Endothelial cell of umbilical vein (primary cell): ENCODE measurements at regions not wholly inside any gene's neighbourhood (a gene's known extent, or its start where the extent isn't known, plus 50 kb on each side); places are given as distances from the start of the nearest gene placed in this dataset.
"Not testable (repeated sequence)": the region's sequence is repeated elsewhere in the genome, so short reads cannot be mapped to it uniquely, and the experiment has no call there.

Source experiments
- BruUV-seq: library from RNA; stranded (reverse); fragments of 400-500 nt; replicated peaks from 2 replicates; lab custom pipeline; 2021; lab: Mats Ljungman, UMichigan
- CTCF ChIA-PET: fragments of 300-600, 350-600 bp; sonication (Branson Sonifier 250); formaldehyde crosslinking; loops from one replicate; lab custom pipeline; 2021; ENCODE audit warnings: antibody characterized with exemption, inconsistent platforms; lab: Charles Lee
- POLR2A ChIA-PET: fragments of 300-600, 350-600 bp; sonication (Branson Sonifier 250); formaldehyde crosslinking; loops from one replicate; lab custom pipeline; 2021; ENCODE audit warnings: antibody characterized with exemption, inconsistent platforms; lab: Charles Lee
- DNase-seq: peaks from one replicate; pipeline ENCODE4 v3.0.0-alpha.2; 2011; ENCODE audit warnings: low read depth, low spot score
- FAIRE-seq: peaks from 2 replicates; lab custom pipeline; 2011; peaks lifted over from hg19 to GRCh38; lab: Jason Lieb, UNC
- H2AFZ ChIP-seq: 2 replicates; pipeline ENCODE4 v1.6.0; 2012; ENCODE audit warnings: low read depth, low read length, control low read depth, inconsistent platforms
- H3K27ac ChIP-seq: 2 replicates; pipeline ENCODE4 v1.5.1; 2011; ENCODE audit warnings: low read depth, mild to moderate bottlenecking, control low read depth, low read length, moderate library complexity; ENCODE audit not compliant: insufficient read depth
- H3K27me3 ChIP-seq, 2 experiments: 2 replicates each; pipeline versions ENCODE4 v1.6.0 to v1.6.1; 2011; ENCODE audit warnings: low read length in 2 of 2, mixed read lengths in 1 of 2; ENCODE audit not compliant: control insufficient read depth in 2 of 2, insufficient read depth in 2 of 2
- H3K36me3 ChIP-seq, 2 experiments: 2 replicates in 1 of 2; 3 replicates in 1 of 2; pipeline ENCODE4 v1.5.1; 2011; ENCODE audit warnings: low read length in 2 of 2, mild to moderate bottlenecking in 1 of 2, moderate library complexity in 1 of 2; ENCODE audit not compliant: control insufficient read depth in 2 of 2, insufficient read depth in 2 of 2; ENCODE audit errors: extremely low read depth in 1 of 2
- H3K4me1 ChIP-seq: 3 replicates; pipeline ENCODE4 v1.5.1; 2011; ENCODE audit warnings: mild to moderate bottlenecking, low read length; ENCODE audit not compliant: control insufficient read depth, insufficient read depth; ENCODE audit errors: extremely low read depth
- H3K4me2 ChIP-seq: 2 replicates; pipeline ENCODE4 v1.6.1; 2011; ENCODE audit warnings: low read length, control low read depth, mixed read lengths; ENCODE audit not compliant: insufficient read depth
- H3K4me3 ChIP-seq, 3 experiments: fragments of 200-600 bp in 1 of 3; sonication (generic), shearing (Covaris generic) in 1 of 3; replicated peaks in 1 of 3; 2 replicates each; pipeline ENCODE4 v1.5.1; 2011 to 2016; ENCODE audit warnings: control low read depth in 3 of 3, low read length in 3 of 3, mild to moderate bottlenecking in 2 of 3, inconsistent platforms in 1 of 3, low read depth in 1 of 3, moderate library complexity in 1 of 3; ENCODE audit not compliant: insufficient read depth in 1 of 3
- H3K79me2 ChIP-seq: 2 replicates; pipeline ENCODE4 v1.6.0; 2012; ENCODE audit warnings: low read length, inconsistent platforms; ENCODE audit not compliant: control insufficient read depth, insufficient read depth
- H3K9ac ChIP-seq: replicated peaks from 2 replicates; pipeline ENCODE3; 2011; ENCODE audit warnings: low read length, control low read depth; ENCODE audit not compliant: insufficient read depth; ENCODE audit errors: extremely low read depth
- H3K9me1 ChIP-seq: replicated peaks from 3 replicates; pipeline ENCODE4 v1.6.0; 2011; ENCODE audit warnings: mild to moderate bottlenecking, low read length; ENCODE audit not compliant: control insufficient read depth, insufficient read depth; ENCODE audit errors: extremely low read depth
- H3K9me3 ChIP-seq: replicated peaks from 2 replicates; pipeline ENCODE4 v1.5.1; 2012; ENCODE audit warnings: low read length, inconsistent platforms; ENCODE audit not compliant: control insufficient read depth, insufficient read depth
- H4K20me1 ChIP-seq: replicated peaks from 2 replicates; pipeline ENCODE3; 2011; ENCODE audit warnings: mild to moderate bottlenecking, low read length; ENCODE audit not compliant: control insufficient read depth, insufficient read depth; ENCODE audit errors: extremely low read depth
- EZH2 ChIP-seq: IDR thresholded peaks from 2 replicates; pipeline ENCODE4 v1.6.1; 2012; ENCODE audit warnings: borderline replicate concordance, low read depth, mild to moderate bottlenecking, moderate library complexity, low read length, inconsistent platforms; ENCODE audit not compliant: severe bottlenecking
- FOS ChIP-seq: IDR thresholded peaks from 2 replicates; pipeline ENCODE4 v1.6.1; 2011; ENCODE audit warnings: mild to moderate bottlenecking, low read length, moderate library complexity, borderline replicate concordance; ENCODE audit not compliant: insufficient read depth
- GATA2 ChIP-seq: IDR thresholded peaks from 2 replicates; pipeline ENCODE4 v1.7.0; 2011; ENCODE audit warnings: low read depth, mild to moderate bottlenecking, moderate library complexity, mixed read lengths, low read length; ENCODE audit not compliant: insufficient read length, insufficient read depth
- JUN ChIP-seq: IDR thresholded peaks from 2 replicates; pipeline ENCODE4 v1.6.1; 2011; ENCODE audit warnings: borderline replicate concordance, low read depth; ENCODE audit not compliant: insufficient read length, insufficient read depth
- MYC ChIP-seq: IDR thresholded peaks from one replicate; pipeline ENCODE4 v1.6.1; 2011; ENCODE audit warnings: mild to moderate bottlenecking, low read depth, low read length
- POLR2A ChIP-seq: IDR thresholded peaks from 2 replicates; pipeline ENCODE4 v1.6.1; 2012; ENCODE audit warnings: low read depth, mild to moderate bottlenecking, control low read depth, low read length
- POLR2AphosphoS5 ChIP-seq: IDR thresholded peaks from 2 replicates; pipeline ENCODE4 v1.6.1; 2012; ENCODE audit warnings: low read depth, mild to moderate bottlenecking, control low read depth, low read length, moderate library complexity; ENCODE audit not compliant: insufficient read depth
- dilution Hi-C: fragments of 300-500 bp; cut with MboI; formaldehyde crosslinking; loops from one replicate; pipeline ENCODE4 v1.15.0; 2019; ENCODE audit warnings: low sequenced_read_pairs; ENCODE audit not compliant: extremely low pct_ligation_motif_present
- intact Hi-C: fragments of 100-400 bp; cut with micrococcal nuclease; formaldehyde crosslinking; loops from one replicate; pipeline ENCODE4 v1.10.0; 2022
- TF ChIP-seq, protein P1 (sequence below), 2 donors: IDR thresholded peaks; 1 replicate in 1 of 2; 2 replicates in 1 of 2; pipeline ENCODE4 v1.5.1; 2011; ENCODE audit warnings: low read length in 2 of 2, mild to moderate bottlenecking in 2 of 2, moderate library complexity in 2 of 2, control low read depth in 1 of 2, inconsistent platforms in 1 of 2, low read depth in 1 of 2; ENCODE audit not compliant: insufficient read depth in 1 of 2; ENCODE audit errors: extremely low read depth in 1 of 2
- TF ChIP-seq, protein P2 (sequence below): IDR thresholded peaks from 2 replicates; pipeline ENCODE4 v1.6.1; 2011; ENCODE audit not compliant: insufficient read depth, insufficient read length

- no peaks in the 10 kb centered on the region for H3K4me1 ChIP-seq
- H3K79me2 ChIP-seq: no peaks in the 10 kb centered on the region
- no peaks in the 10 kb centered on the region for H3K9me1 ChIP-seq
- no peaks in the 10 kb centered on the region for H4K20me1 ChIP-seq
- no peak overlapping the region for H3K9ac ChIP-seq
- TF ChIP-seq, protein P1, sequence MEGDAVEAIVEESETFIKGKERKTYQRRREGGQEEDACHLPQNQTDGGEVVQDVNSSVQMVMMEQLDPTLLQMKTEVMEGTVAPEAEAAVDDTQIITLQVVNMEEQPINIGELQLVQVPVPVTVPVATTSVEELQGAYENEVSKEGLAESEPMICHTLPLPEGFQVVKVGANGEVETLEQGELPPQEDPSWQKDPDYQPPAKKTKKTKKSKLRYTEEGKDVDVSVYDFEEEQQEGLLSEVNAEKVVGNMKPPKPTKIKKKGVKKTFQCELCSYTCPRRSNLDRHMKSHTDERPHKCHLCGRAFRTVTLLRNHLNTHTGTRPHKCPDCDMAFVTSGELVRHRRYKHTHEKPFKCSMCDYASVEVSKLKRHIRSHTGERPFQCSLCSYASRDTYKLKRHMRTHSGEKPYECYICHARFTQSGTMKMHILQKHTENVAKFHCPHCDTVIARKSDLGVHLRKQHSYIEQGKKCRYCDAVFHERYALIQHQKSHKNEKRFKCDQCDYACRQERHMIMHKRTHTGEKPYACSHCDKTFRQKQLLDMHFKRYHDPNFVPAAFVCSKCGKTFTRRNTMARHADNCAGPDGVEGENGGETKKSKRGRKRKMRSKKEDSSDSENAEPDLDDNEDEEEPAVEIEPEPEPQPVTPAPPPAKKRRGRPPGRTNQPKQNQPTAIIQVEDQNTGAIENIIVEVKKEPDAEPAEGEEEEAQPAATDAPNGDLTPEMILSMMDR (IDR thresholded peaks at IDR 0.05; ENCODE audit: extremely low read depth in 1 of 2, insufficient read depth in 1 of 2, low read depth in 1 of 2, low read length in 2 of 2): no peak
- TF ChIP-seq MYC (no peak), POLR2A (no peak), EZH2 (no peak), JUN (no peak), GATA2 (no peak), POLR2AphosphoS5 (no peak), FOS (no peak)
- TF ChIP-seq, protein P2, sequence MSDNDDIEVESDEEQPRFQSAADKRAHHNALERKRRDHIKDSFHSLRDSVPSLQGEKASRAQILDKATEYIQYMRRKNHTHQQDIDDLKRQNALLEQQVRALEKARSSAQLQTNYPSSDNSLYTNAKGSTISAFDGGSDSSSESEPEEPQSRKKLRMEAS: no peak
- intact Hi-C loops: no loop called here
- DNase-seq (no peak), FAIRE-seq (no peak)
- H3K36me3 ChIP-seq: no peaks in the 10 kb centered on the region
- no peak overlapping the region for H2AFZ ChIP-seq
- dilution Hi-C loops: no loop called here
- no peak overlapping the region for H3K4me2 ChIP-seq
- BruUV-seq: no TSS peak
- CTCF ChIA-PET: no interaction called here
- no peaks in the 10 kb centered on the region for H3K27me3 ChIP-seq
- POLR2A ChIA-PET: interaction anchor here (0.5 kb wide), 1 partner anchor 34 kb away, joined by 11 read pairs; no protein-coding TSS in a partner anchor
- H3K4me3 ChIP-seq: no peak overlapping the region
- no peaks in the 10 kb centered on the region for H3K9me3 ChIP-seq
- no peak overlapping the region for H3K27ac ChIP-seq
Observed at GRCh38 chr15:62417439-62417838, 252.4 kb upstream of the C2CD4B start.

GRCh38 chr15:62418496-62418895 is 253.4 kb upstream of the C2CD4B start:
- H3K27ac ChIP-seq, H3K36me3 ChIP-seq, intact Hi-C loops, FAIRE-seq, dilution Hi-C loops, H3K9me1 ChIP-seq, H3K27me3 ChIP-seq, H4K20me1 ChIP-seq, CTCF ChIA-PET, H3K9ac ChIP-seq, H3K9me3 ChIP-seq, H2AFZ ChIP-seq, H3K4me2 ChIP-seq, H3K79me2 ChIP-seq, DNase-seq, H3K4me3 ChIP-seq, BruUV-seq, POLR2A ChIA-PET, H3K4me1 ChIP-seq: not testable (repeated sequence)
